GM21619 (cell line): ENCODE measurements at regions not wholly inside any gene's neighbourhood (a gene's known extent, or its start where the extent isn't known, plus 50 kb on each side); places are given as distances from the start of the nearest gene placed in this dataset.

Experiments
- ATAC-seq: cut with Tn5 transposase; IDR thresholded peaks from one replicate; pipeline ENCODE4 v1.9.1; 2021; ENCODE audit not compliant: unreplicated experiment

DNA sequence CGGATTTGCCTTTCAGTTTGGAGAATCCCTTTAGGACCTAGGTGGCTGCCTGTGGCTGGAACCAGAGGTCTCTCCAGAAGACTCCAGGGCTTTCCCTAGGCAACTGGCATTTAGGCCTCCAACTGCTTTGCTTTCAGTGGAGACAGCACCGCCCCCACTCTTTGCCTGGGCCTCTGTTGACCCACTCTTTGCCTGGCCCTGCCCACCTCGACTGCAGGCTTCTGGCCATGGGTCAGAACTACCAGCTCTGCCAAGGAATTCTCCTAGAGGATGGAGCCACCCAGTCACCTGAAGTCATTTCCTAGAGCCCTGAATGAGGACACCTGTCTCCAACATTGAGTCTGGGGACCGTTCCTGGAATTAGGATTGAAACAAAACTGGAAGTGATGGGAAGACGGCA lies 439.0 kb upstream of the CDH4 start:
- ATAC-seq, result no peak

DNA sequence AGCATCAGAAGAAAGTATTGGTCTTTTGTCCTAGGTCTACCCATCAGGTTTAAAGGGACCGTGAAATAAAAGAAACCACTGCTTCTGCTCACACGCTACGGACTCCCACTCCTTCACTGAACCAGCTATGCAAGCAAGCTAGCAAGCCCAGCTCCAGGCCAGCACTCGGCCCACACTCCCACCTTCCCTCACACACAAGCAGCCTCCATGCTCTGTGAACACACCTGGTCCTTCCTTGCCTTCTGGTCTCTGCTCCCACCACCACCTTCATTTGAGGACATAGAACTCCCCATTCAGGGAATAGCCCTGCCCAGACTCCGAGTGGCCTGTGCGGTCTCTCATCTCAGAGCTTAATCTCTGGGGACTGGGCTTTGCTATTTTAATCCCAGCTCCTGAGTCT lies 436.4 kb upstream of the CDH4 start:
- ATAC-seq, result no peak

DNA sequence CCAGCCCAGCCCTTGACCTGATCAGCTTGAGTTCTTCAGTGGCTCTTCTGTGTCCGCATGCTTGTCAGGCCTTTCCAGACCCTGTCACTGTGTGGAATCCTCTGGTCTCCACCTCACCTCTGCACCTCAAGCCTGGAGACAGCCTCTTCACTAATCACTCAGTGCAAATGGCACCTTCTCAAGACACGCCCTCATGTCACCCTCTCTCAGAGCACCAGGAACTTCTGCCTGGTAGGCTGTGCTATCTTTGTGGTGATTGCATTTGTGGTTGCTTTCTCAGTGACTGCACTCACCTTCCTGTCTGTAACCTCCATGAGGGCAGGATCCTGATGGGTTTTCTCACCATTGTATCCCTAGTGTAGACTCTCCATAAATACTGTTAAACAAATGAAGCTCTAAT lies 435.2 kb upstream of the CDH4 start:
- ATAC-seq, result no peak

DNA sequence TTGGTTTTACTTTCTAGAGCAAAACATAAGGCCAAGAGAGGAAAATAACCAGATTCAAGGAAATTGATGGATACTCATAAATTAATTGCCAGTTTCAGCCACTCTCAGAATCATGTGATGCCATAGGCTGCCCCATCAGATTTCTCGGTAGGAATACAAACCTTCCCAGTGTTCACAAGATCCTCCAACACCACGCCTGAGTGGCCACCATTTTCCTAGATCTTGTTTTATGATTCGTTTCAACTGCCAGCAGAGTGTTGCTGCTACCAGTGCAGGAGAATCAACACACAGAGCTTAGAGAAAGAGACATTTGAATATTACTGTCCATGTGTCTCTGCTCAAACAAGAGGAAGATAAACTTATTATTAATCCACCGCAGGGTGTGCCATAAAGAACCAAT lies 434.2 kb upstream of the CDH4 start:
- no peak for ATAC-seq

DNA sequence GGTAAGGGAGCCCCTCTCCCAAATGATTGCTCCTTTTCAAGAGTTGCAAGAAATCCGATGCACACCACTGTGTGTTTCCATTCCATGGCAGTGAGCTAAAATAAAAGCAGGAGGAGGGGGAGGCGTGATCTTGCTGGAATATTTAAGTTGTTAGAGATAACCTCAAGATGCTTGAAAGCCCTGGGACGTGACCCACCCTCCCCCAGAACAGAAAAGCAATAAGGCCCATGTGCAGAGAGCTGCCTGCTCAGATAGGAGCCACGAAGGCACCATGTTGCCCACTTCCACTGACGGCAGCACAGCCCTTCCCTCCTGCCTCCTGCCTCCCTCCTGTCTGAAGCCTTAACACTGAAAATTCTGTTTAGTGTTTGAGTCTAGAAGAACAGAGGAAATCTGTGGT lies 432.6 kb upstream of the CDH4 start:
- no peak for ATAC-seq

DNA sequence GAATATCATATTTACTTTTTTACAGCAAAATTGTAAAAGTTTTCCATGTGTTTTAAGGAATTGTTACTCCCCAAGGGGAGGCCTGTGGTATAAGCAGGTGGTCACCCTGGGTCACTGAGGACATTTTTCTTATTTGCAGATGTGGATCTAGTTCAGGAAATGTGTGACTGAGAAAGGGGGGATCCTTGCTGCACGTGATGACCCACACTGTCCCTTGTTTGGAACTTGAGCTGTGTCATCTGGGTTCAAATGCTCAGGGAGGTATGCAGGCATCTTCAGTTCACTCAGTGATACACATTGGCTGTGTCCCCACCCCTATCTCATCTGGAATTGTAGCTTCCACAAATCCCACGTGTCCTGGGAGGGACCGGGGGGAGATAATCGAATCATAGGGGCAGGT lies 431.9 kb upstream of the CDH4 start:
- ATAC-seq, result no peak

DNA sequence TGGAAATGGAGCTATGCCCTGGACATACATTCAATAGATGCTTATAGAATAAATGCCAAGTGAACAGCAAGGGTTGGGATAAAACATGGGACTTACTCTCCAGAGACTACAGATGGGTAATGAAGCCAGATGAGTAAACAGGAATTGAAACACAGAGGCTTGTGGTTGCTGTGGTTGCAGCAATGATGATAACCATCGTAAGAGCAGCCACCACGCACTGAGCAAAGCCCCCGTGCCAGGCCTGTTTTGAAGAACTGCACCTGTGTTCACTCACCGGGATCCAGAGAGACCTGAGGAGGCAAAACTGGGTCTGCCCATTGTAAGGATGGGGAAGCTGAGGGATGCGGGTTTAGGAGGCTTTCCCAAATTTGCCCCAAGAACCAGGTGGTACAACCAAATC lies 431.1 kb upstream of the CDH4 start:
- ATAC-seq, result no peak

DNA sequence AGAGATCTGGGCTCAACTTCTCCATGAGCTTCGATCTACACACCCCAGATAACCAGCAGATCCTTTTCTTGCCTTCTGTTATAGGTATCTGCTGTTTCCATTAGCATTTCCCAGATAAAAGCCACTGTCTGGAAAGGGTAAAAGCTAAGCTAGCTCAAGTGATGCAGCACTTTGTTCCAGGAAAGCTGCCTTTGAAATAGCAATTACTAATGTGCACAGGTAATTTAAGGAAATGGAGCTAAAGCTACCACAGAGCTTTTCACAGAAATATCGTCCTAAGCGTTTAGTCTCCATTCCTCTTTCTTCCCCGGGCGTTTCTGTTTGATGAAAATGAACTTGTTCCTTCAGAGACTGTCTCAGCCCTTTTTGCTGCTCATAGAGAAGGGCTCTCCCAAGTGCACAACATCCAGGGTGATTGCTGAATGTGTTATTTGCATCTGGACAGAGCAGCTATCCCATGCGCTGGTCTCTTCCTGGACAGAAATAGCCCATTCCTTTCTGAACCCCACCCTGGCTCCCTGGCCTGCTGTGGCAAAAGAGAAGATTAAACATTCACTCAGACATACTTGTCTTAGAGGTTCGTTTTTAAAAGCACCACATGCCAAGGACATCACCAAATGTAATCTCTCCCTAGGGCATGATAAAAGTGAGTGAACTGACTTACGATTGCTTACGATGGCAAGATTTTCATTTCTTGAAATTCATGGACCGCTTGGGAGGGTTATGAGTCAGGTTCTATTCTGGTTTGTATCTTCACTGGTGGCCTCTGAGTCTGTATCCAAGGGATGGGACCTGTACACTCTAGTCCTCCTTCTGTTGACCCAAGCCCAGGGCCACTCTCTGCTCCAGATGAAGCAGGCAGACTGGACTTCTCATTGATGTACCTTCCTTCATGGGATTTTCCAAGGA lies 429.1 kb upstream of the CDH4 start:
- ATAC-seq, result no peak

DNA sequence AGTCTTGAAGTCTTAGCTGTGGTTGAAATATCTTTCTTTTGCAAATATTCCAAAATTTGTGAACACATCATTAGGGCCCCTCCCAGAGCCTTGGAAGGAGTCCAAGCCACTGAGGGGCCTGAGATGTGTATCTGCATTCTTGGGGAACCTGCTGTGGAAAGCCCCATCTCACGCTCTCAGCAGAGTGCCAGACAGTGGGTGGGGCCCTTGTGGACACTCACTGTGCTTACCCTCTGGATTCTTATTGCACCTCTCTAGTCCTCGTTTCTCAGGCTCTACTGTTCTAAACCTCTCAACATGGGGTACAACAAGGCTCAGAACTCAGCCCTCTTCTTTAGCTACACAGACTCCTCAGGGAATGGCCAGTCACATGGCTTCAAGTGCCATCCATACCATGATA lies 416.2 kb upstream of the CDH4 start:
- no peak for ATAC-seq

DNA sequence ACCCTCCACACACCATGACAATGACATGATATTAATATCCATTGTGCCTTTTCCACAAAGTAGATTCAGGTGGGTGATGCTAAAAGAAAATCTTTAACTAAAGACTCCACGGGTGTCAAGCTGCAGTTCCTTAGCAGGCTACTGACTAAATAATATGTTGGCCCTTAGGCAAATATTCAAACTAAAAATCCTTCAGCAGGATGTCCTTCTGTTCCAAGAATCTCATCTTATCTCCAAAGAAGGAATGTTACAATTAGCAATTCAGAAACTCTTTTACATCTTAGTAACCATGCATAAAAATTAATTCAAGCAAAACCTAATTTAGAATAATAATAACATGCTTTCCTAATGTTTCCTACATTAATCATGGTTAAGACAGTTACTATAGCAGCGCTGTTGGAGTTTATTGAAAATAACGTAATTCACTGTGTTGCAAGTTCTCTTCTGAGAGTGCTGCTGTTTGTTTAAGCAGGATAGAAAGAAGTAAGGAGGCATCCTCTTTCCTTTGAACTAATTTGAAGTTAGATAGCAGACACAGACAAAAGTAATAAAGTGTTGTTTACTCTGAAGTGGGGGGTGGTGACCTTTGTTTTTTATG lies 414.8 kb upstream of the CDH4 start:
- ATAC-seq, result no peak

DNA sequence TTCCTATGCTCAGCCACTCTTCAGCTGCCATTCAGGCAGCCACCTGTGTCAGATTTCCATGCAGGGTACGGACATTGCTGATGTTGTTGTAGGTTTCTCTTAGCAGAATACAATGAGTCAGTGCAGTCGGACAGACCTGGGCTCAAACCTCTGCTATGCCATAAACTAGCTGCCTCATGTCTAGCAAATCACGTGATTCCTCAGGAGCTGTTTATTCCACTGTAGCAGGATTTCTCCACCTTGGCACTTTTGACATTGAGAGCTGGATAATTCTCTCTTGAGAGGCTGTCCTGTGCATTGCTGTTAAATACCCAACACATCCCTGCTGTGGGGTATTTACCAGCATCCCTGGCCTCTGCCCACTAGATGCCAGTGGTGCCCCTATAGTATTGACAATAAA lies 413.8 kb upstream of the CDH4 start:
- no peak for ATAC-seq

DNA sequence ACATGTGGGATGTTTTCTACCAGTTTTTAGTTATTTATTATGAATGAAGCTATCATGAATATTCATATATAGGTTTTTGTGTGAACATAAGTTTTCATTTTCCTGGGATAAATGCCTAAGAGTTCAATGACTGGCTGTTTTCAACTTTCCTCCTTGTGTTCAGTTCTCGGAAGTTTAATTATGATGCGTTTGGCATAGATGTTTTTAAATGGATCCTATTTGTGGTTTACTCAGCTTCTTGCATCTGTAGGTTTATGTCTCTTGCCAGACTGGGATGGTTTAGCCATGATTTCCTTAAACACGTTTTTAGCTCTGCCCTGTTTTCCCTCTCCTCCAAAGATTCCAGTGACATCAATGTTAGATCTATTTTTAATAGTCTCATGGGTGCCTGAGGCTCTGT lies 411.1 kb upstream of the CDH4 start:
- no peak for ATAC-seq

DNA sequence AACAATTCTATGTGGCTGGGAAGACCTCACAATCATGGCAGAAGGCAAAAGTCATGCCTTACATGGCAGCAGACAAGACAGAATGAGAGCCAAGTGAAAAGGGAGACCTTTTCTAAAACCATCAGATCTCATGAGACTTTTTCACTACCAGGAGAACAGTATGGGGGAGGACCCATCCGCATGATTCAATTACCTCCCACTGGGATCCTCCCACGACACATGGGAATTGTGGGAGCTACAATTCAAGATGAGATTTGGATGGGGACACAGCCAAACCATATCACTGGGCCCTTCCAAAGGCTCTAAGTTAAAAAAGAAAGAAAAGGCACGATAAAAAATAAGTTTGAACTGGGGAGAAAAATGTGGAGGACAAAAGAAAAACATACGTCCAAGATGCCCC lies 406.9 kb upstream of the CDH4 start:
- no peak for ATAC-seq

DNA sequence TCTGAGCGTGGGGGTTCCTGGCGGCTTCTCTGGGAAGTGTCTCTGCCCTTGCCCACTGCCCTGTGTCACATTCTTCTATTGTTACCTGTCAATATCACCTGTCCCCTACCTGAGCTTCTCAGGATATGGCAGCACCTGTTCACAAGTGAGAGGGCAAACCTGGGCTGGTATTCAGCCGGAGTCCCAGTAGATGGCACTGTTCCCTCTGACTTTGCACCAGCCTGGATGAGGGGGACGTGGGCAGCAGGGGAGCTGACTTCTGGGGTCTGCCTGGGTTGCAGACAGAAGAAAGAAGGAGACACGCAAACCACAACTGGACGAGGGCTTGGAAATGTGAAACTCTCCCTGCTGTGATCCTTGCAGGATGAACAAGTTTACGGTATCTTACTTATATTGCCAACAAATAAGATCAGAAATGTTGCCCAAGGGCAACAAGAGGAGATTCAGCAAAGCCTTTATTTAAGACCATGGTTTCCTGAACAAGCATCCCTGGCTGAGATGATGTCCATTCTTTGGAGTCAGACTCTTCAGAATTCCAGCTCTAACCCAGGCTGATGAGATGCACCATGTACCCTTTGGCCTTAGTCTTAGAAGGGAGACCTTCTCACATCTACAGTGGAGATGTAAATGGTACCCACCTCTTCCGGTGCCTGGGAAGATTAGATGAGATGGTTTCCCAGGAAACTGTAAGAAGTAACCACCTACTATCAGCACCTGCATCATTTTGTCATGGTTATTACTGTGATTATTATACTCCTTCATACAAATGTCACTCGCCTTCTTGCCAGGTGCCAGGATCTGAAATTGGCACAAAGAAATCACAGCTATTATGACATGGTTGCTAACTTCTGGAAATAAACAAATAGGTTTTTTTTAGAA lies 400.0 kb upstream of the CDH4 start:
- no peak for ATAC-seq

DNA sequence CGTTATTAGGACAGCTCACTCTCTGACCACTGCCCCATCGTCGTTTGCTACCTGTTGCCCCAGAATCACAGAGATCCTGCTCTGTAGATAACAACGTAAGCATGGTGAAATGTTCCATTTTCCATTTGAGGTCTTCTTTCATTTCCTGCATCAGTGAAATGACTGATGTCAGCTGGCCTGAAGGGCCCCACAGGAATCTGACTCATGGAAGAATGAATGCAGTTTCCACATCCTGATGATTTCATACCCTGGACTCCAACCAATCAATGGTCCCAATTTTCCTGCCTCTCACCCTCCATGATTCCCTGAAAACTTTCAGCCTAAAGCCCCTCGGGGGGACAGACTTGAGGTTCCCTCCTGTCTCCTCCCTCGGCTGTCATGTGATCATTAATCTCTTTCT lies 394.4 kb upstream of the CDH4 start:
- no peak for ATAC-seq

DNA sequence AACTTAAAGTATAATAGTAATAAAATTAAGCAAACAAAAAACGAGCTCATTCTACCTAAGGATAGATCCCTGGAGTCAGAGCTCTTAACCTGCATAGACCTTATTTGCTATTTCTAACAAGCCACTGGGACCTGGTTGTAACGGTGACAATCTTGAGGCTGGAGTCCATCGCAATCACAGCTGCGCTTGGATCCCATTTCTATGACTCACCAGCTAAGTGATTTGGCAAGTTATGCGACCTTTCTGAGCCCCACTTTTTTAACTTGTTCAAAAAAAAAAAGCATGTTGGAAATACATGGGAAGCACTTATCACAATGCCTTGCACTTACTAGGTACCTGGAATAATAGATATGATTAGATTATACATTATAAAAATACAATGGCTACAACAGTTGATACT lies 389.5 kb upstream of the CDH4 start:
- no peak for ATAC-seq

DNA sequence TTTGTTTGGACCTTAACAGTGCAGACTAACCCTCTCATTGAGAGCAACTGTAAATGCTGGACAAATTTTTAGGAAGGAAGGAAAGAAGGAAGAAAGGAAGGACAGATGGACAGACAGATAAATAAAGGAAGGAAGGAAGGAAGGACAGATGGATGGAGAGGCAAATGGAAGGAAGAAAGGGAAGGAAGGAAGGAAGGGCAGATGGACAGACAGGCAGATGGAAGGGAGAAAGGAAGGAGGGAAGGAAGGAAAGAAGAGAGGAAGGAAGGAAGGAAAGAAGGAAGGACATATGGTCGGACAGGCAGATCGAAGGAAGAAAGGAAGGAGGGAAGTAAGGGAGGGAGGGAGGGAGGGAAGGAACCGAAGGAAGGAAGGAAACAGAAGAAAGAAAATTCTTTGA lies 388.5 kb upstream of the CDH4 start:
- no peak for ATAC-seq

DNA sequence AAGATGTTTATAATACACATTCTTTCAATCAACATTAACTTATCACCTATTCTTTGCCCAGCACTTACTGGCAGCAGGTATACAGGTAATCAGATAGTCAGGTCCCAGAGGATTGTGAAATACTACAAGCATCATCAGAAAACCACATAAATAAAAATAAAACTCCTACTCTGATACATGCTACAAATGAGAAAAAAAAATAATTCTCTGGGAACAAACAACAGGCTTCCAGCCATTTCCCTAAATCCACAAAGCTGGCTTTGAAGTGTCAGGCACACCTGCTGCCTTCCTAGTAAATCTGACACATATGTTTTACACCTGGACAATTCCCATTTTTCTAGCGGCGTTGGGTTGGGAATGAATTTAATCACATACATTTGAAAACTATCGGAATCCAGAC lies 384.5 kb upstream of the CDH4 start:
- ATAC-seq, result no peak

DNA sequence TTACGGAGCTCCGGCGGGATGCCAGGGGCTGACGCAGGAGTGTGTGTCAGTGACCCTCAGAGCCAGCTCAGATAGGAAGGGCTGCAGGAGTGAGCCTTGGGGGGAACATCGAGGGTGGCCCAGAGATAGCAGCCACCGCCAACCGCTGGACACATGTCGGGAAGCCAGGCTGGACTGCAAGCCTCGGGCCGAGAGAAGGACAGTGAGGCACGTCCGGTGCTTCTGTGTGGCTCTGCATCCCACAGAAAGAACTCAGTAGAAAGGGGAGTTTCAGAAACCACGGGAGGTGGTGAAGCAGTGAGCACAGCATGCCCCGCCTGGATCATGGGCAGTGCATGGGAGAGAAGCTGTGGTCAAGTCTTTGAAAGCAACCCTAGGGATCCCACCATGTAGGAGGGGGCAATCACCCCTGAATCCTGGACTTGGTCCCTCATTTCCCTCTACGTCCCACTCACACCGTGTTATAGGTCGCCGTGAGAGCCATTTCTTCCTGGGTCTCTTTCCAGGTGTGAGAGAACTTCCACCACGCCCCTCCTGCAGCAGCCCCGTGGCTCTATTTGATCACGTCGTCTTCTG lies 383.7 kb upstream of the CDH4 start:
- ATAC-seq, result no peak

DNA sequence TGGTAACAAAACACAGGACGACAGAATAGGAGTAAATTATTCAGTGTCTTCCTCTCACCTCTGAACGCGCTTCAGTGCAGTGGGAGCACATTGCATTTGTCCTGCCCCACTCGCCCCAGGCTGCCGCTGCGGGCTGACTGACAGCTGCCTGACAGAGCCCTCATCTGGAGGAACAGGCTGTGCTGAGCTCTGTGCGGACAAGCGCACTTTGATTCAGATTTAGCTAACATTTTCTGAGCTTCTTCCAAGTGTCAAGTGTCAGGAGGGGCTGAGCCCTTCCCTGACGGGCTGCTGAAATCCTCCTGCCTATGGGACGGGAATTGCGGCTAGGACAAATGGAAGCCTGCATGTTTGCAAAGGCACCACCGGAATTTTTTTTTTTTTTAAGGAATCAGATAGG lies 383.0 kb upstream of the CDH4 start:
- ATAC-seq, result no peak

DNA sequence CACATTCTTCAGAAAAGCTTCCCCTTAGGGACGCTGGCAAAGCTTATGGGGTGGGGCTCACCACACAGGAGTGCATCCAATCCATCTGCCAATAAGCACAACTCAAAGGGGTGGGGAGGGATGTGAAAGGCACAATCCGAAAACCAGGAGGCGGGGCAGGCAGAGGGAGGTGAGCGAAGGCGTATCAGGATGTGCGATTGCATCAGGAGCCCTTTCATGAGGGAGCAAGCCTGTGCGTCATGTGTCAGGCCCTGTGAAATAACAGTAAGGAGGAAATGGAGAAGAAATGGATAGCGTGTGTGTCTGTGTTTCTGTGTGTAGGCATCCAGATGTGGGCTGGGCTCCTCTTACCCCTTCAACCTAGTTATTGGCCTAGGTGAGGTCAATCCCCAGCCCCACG lies 382.4 kb upstream of the CDH4 start:
- no peak for ATAC-seq

DNA sequence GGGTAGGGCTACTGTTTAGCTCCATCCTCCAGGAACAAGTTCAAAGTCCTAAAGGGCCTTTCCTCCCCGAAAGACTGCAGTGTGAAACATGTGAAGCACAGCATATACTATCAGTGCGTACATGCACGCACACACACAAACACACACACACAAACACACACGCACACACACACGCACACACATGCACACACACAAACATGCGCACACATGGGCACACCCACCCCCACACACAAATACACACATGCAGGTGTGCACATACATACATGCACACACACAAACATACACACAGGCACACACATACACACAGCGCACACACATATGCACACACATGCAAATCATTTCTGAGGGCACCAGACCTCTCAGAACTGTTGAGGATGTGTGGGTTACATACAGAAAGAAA lies 382.0 kb upstream of the CDH4 start:
- no peak for ATAC-seq
